Astrocyte of the spinal cord (primary cell): ENCODE measurements at regions not wholly inside any gene's neighbourhood (a gene's known extent, or its start where the extent isn't known, plus 50 kb on each side); places are given as distances from the start of the nearest gene placed in this dataset.

Experiments
- DNase-seq: peaks from one replicate; pipeline ENCODE4 v3.0.0; 2011; ENCODE audit warnings: low read depth, low spot score
- H3K4me3 ChIP-seq: 2 replicates; pipeline ENCODE4 v1.5.1; 2011; ENCODE audit warnings: low read depth, mild to moderate bottlenecking, low read length, moderate library complexity
- in situ Hi-C: cut with HindIII; loops from 2 replicates; pipeline ENCODE4 v1.10.0; 2017; ENCODE audit warnings: low sequenced_read_pairs
- TF ChIP-seq, protein P1 (sequence below): IDR thresholded peaks from 2 replicates; pipeline ENCODE4 v1.5.1; 2012; ENCODE audit warnings: low read depth, mild to moderate bottlenecking, low read length, inconsistent platforms

DNA sequence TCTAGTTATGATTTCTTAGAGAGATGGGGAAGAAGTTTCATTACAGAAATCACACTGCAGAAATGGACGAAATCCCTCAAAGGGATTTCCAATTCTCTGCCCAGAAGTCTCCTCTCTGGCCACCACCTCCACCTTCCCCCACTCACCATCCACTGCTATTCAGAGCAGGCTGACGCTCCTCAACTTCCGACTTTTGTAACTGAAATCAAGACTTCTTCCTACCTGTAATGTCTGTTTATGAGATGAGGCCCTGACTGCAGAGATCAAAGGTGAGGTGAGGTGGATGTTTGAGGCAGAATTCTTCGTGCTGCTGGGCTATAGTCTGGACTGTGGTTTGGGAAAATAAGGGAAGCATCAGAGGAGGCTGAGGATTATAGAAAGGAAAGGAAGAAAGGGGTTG lies 385.2 kb upstream of the ARID1B start:
- no peak overlapping the region for H3K4me3 ChIP-seq
- TF ChIP-seq, protein P1, sequence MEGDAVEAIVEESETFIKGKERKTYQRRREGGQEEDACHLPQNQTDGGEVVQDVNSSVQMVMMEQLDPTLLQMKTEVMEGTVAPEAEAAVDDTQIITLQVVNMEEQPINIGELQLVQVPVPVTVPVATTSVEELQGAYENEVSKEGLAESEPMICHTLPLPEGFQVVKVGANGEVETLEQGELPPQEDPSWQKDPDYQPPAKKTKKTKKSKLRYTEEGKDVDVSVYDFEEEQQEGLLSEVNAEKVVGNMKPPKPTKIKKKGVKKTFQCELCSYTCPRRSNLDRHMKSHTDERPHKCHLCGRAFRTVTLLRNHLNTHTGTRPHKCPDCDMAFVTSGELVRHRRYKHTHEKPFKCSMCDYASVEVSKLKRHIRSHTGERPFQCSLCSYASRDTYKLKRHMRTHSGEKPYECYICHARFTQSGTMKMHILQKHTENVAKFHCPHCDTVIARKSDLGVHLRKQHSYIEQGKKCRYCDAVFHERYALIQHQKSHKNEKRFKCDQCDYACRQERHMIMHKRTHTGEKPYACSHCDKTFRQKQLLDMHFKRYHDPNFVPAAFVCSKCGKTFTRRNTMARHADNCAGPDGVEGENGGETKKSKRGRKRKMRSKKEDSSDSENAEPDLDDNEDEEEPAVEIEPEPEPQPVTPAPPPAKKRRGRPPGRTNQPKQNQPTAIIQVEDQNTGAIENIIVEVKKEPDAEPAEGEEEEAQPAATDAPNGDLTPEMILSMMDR: no peak
- in situ Hi-C loops: no loop called here
- DNase-seq: no peak

DNA sequence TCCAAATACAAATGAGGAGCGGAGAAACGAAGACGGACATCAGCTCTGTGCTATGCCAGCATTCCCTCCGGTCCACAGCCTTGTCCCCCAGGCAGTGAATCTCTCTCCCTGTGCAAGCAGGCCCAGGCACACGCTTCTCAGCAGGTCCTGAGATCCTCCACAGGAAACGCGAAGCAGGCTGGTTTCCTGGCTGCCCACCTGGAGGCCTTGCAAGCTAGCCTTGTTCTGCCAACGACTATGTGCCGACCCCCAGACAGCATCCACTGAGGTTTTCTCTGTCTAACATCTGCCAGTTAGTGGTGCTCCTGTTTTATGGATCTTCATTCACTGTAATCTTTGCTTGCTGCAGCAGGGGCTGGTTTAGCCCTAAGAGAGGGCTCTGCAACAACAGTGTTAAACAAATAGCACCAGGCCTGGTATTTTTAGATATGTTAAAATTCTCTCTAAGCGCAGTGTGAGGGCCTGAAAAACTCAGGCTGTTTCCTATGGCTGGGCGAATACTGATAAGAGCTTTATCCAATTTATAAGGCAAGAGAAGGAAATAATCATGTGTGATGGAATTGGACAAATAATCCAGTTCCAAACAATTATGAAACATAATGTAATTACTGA lies 386.0 kb upstream of the ARID1B start:
- no peak overlapping the region for H3K4me3 ChIP-seq
- TF ChIP-seq, protein P1: no peak
- in situ Hi-C loops: no loop called here

DNA sequence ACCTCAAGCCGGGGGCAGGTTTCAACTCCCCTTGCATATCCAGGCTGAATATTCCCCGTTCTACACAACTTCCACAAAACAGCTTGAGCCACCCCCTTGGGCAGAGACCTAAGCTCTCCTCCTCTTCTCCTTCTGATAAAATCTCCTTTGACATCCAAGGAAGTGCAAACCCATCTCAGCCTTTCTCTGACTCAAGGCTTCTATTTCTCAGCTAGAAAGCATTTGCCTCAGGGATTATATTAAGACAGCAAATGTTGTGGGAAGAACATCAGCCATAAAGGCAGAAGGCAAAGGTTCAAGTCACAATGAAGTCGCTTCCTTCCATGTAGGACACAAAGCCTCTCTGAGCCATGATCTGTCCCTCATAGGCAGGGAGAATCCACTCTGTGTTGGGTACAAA lies 386.6 kb upstream of the ARID1B start:
- DNase-seq: no peak
- in situ Hi-C loops: no loop called here
- no peak overlapping the region for H3K4me3 ChIP-seq
- TF ChIP-seq, protein P1: no peak

More for the DNA sequence above, 386.0 kb upstream of the ARID1B start:
- DNase-seq: no peak

GRCh38 chr6:156389296-156389695 lies 387.9 kb upstream of the ARID1B start:
- in situ Hi-C loops: no loop called here
- DNase-seq: no peak
- TF ChIP-seq, protein P1: no peak
- H3K4me3 ChIP-seq: no peak overlapping the region

- TF ChIP-seq, protein P1: no peak
- in situ Hi-C loops: no loop called here
- DNase-seq: no peak
- no peak overlapping the region for H3K4me3 ChIP-seq
Measured at GRCh38 chr6:156387472-156387871, 389.7 kb upstream of the ARID1B start.

GRCh38 chr6:156383059-156383458 lies 394.1 kb upstream of the ARID1B start:
- in situ Hi-C loops: no loop called here

More at GRCh38 chr6:156383059-156383458, 394.1 kb upstream of the ARID1B start:
- TF ChIP-seq, protein P1: no peak
- no peak for DNase-seq
- H3K4me3 ChIP-seq: no peak overlapping the region
